DOHH2 (cell line): ENCODE measurements at regions not wholly inside any gene's neighbourhood (a gene's known extent, or its start where the extent isn't known, plus 50 kb on each side); places are given as distances from the start of the nearest gene placed in this dataset.

Experiments
- H3F3A ChIP-seq: fragments of 200-600 bp; sonication (generic), shearing (Covaris generic); 2 replicates; pipeline ENCODE4 v1.6.0; 2016; ENCODE audit warnings: antibody characterized with exemption, mild to moderate bottlenecking; ENCODE audit not compliant: control insufficient read depth, insufficient read depth
- H3K27ac ChIP-seq: fragments of 200-600 bp; sonication (generic); 2 replicates; pipeline ENCODE4 v1.5.1; 2014; ENCODE audit warnings: low read depth, mild to moderate bottlenecking, low read length, moderate library complexity
- H3K27me3 ChIP-seq: fragments of 200-600 bp; sonication (generic); 2 replicates; pipeline ENCODE4 v1.6.1; 2014; ENCODE audit warnings: mild to moderate bottlenecking, low read length, mixed read lengths; ENCODE audit not compliant: control insufficient read depth
- H3K36me3 ChIP-seq: fragments of 200-600 bp; sonication (generic); 2 replicates; pipeline ENCODE4 v1.6.1; 2014; ENCODE audit warnings: mild to moderate bottlenecking, low read length, moderate library complexity, mixed read lengths; ENCODE audit not compliant: control insufficient read depth
- H3K4me1 ChIP-seq: fragments of 200-600 bp; sonication (generic); 2 replicates; pipeline ENCODE4 v1.6.1; 2014; ENCODE audit warnings: mild to moderate bottlenecking, low read length, mixed read lengths; ENCODE audit not compliant: control insufficient read depth
- H3K4me2 ChIP-seq: fragments of 200-600 bp; sonication (generic); 2 replicates; pipeline ENCODE4 v1.6.0; 2014; ENCODE audit warnings: mild to moderate bottlenecking, low read length, moderate library complexity
- H3K4me3 ChIP-seq: fragments of 200-600 bp; sonication (generic); 2 replicates; pipeline ENCODE4 v1.5.1; 2014; ENCODE audit warnings: mild to moderate bottlenecking, low read length, mixed read lengths
- H3K79me2 ChIP-seq: fragments of 200-600 bp; sonication (generic); 2 replicates; pipeline ENCODE4 v1.6.1; 2014; ENCODE audit warnings: mild to moderate bottlenecking, low read length, mixed read lengths; ENCODE audit not compliant: control insufficient read depth
- H3K9me2 ChIP-seq: fragments of 200-600 bp; sonication (generic); replicated peaks from 2 replicates; pipeline ENCODE4 v1.6.1; 2014; ENCODE audit warnings: mild to moderate bottlenecking, low read length, mixed read lengths; ENCODE audit not compliant: control insufficient read depth
- H3K9me3 ChIP-seq: fragments of 200-600 bp; sonication (generic); 2 replicates; pipeline ENCODE4 v1.6.1; 2014; ENCODE audit warnings: antibody characterized with exemption, low read length, mixed read lengths; ENCODE audit not compliant: control insufficient read depth, insufficient read depth
- H4K20me1 ChIP-seq: fragments of 200-600 bp; sonication (generic); 2 replicates; pipeline ENCODE4 v1.6.0; 2014; ENCODE audit warnings: low read depth, mild to moderate bottlenecking, antibody characterized with exemption, low read length, moderate library complexity; ENCODE audit not compliant: control insufficient read depth, insufficient read depth
- CTCF ChIP-seq: fragments of 200-600 bp; sonication (generic); IDR thresholded peaks from one replicate; pipeline ENCODE4 v1.5.1; 2014; ENCODE audit warnings: antibody characterized with exemption, mild to moderate bottlenecking, low read depth, low read length; ENCODE audit not compliant: poor library complexity, severe bottlenecking
- EZH2phosphoT487 ChIP-seq: fragments of 200-600 bp; sonication (generic); IDR thresholded peaks from 2 replicates; pipeline ENCODE4 v1.6.1; 2017; ENCODE audit warnings: borderline replicate concordance, mild to moderate bottlenecking, antibody characterized with exemption, low read length, moderate library complexity, mixed read lengths

DNA sequence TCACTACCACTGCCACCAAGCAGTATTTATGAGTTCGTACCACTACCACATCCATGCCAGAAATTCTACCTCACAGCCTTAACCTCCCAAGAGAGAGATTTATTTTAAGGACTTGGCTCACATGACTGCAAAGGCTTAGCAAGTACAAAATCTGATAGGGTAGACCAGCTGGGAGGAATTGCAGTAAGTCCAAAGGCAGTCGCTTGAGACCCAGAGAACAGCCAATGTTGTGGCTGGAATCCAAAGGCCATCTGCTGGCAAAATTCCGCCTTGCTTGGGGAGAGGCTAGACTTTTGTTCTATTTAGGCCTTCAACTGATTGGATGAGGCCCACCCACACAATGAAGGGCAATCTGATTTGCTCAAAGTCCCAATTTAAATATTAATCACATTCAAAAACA is 101.4 kb upstream of the STT3B start:
- Histone ChIP-seq H3K4me1 (no peaks in the 10 kb centered on the region), H3K9me3 (0 out of 2 replicates have a peak, but pooled peaks cover under 1% of the 10 kb centered on the region), H3K79me2 (no peaks in the 10 kb centered on the region), H3K27me3 (no peaks in the 10 kb centered on the region), H3K36me3 (no peaks in the 10 kb centered on the region), H3K4me3 (no peak overlapping the region), H4K20me1 (no peaks in the 10 kb centered on the region), H3K4me2 (no peak overlapping the region), H3K27ac (no peak overlapping the region), H3F3A (no peaks in the 10 kb centered on the region), H3K9me2 (no peaks in the 10 kb centered on the region)
- TF ChIP-seq EZH2phosphoT487 (no peak), CTCF (no peak)

DNA sequence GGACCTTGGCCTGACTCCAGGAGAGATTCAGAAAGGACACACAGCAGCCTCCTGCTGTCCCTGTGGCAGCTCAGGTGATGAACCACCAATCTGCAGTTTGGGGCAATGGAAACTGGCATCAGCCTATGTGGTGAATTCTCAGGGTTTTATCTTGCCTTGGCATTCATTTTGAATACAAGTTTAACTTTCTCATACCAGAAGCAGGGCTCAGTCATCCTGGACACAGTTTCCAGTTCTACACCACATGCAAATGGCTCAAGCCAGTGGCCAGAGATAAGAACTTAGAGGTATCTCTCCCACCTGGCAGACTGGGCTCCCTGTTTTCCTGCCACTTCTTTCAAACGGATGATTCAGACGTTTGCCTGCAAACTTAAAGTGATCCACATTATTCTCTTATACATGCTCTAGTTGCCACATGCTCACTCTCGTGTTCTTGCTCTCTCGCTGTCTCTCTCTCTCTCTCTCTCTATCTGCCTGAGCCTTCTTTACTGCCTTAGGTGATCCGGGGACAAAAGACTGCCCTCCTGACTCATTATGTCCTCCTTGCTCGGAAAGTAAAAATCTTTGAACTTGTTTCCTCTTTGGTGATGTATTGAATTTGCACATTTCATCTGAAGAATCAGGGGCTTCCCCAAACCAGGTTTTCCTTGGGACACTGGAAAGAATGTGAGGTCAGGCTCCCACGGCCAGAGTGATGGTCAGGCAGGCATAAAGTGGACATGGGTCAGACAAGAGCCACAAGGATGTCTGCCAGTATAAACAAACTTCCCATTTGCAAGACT is 99.6 kb upstream of the STT3B start:
- Histone ChIP-seq H4K20me1 (no peaks in the 10 kb centered on the region), H3K79me2 (no peaks in the 10 kb centered on the region), H3K9me3 (peaks cover 11% of the 10 kb centered on the region; the same call in 1 of the 2 replicates), H3K9me2 (no peaks in the 10 kb centered on the region), H3K4me2 (no peak overlapping the region), H3K36me3 (no peaks in the 10 kb centered on the region), H3K27me3 (no peaks in the 10 kb centered on the region), H3K4me1 (no peaks in the 10 kb centered on the region), H3K4me3 (no peak overlapping the region), H3F3A (no peaks in the 10 kb centered on the region), H3K27ac (no peak overlapping the region)
- no peak for TF ChIP-seq EZH2phosphoT487
- no peak for TF ChIP-seq CTCF

- no peak overlapping the region for H3K4me2 ChIP-seq
Measured at GRCh38 chr3:31433679-31433992, 99.1 kb upstream of the STT3B start.

More at GRCh38 chr3:31433679-31433992, 99.1 kb upstream of the STT3B start:
- Histone ChIP-seq H3K4me3 (no peak overlapping the region), H3K79me2 (no peaks in the 10 kb centered on the region), H3K9me3 (peaks cover 11% of the 10 kb centered on the region; the same call in 1 of the 2 replicates), H3K27ac (no peak overlapping the region), H3K4me1 (no peaks in the 10 kb centered on the region), H4K20me1 (no peaks in the 10 kb centered on the region), H3K36me3 (no peaks in the 10 kb centered on the region), H3K27me3 (no peaks in the 10 kb centered on the region), H3K9me2 (no peaks in the 10 kb centered on the region), H3F3A (no peaks in the 10 kb centered on the region)
- TF ChIP-seq EZH2phosphoT487 (no peak), CTCF (no peak)
